IPS-18c (cell line): ENCODE measurements at regions not wholly inside any gene's neighbourhood (a gene's known extent, or its start where the extent isn't known, plus 50 kb on each side); places are given as distances from the start of the nearest gene placed in this dataset.
A peak's percentile ranks its signal among the peaks of the same experiment; 100 is the strongest.

Source experiments
- H3K4me3 ChIP-seq: 2 replicates; pipeline ENCODE4 v1.7.0; 2013; ENCODE audit warnings: low read depth, mild to moderate bottlenecking, low read length, moderate library complexity; ENCODE audit not compliant: insufficient read depth
- H3K9me3 ChIP-seq: one replicate; pipeline ENCODE4 v1.6.1; 2013; ENCODE audit warnings: mild to moderate bottlenecking, low read length, moderate library complexity; ENCODE audit not compliant: control insufficient read depth, insufficient read depth

- no peaks in the 10 kb centered on the region for H3K9me3 ChIP-seq
- H3K4me3 ChIP-seq: no peak overlapping the region
Measured at GRCh38 chr1:84090447-84091245, 53.4 kb upstream of the PRKACB start.

GRCh38 chr1:84089867-84090266 is 54.2 kb upstream of the PRKACB start:
- Histone ChIP-seq H3K9me3 (no peaks in the 10 kb centered on the region), H3K4me3 (no peak overlapping the region)

DNA sequence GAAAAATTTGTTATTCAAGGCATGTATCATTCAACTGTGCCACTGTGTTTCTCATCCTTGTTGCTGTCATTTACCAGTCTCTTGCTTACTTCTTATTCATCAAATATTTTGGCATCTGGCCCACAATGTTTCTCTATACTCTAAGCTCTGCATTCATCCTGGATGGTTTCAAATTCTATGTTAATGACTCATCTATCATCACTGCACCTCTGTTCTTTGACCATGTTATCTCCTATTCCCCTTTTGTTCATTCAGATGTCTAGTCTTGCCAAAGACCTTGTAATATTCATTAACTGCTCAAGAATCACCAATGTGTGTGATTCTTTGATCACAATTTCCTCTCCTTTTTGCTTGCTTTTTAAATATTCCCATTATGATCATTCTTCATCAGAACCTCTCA is 54.6 kb upstream of the PRKACB start:
- Histone ChIP-seq H3K9me3 (no peaks in the 10 kb centered on the region), H3K4me3 (no peak overlapping the region)

DNA sequence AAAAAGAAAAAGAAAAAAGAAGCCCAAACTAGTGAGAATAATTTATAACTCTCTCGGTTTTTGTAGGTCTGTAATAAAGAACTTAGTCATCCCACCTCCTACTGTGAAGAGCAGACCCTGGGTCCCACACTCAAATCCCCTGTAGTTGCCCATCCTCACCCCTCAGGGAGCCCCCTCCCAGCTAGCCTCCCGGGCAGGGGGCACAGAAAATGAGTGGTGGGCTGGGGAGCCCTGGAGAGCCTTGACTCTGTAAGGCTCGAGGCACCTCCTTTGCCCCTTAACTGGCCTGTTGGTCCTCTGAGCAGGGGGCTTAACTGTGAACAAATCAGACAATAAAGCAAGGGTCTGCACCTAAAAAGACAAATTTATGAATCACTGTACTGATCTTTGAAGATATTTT is 57.5 kb upstream of the PRKACB start:
- no peak overlapping the region for H3K4me3 ChIP-seq
- H3K9me3 ChIP-seq: no peaks in the 10 kb centered on the region

- Histone ChIP-seq H3K4me3 (no peak overlapping the region), H3K9me3 (no peaks in the 10 kb centered on the region)
Measured at GRCh38 chr1:84086189-84086588, 57.9 kb upstream of the PRKACB start.

- no peak overlapping the region for H3K4me3 ChIP-seq
- no peaks in the 10 kb centered on the region for H3K9me3 ChIP-seq
Measured at GRCh38 chr1:84083307-84083706, 60.8 kb upstream of the PRKACB start.

DNA sequence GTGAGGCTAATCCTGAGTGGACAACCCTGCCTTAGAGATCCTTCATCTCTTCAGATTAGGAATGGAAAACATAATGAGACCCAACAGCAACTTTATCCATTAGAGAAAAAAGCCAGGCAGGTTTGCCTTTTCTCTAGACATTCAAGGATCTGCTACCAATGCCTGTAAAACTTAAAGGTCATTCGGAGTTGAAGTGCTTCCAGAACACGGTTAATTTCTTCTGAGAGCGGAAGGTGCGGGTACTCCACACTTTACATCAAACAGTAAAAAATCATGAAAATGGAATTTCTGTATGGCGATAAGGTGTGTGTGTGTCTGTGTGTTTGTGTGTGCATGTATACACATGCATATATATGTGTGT is 65.2 kb upstream of the PRKACB start:
- H3K4me3 ChIP-seq: peak overlapping the region; percentile 92
- peaks cover 2% of the 10 kb centered on the region for H3K9me3 ChIP-seq

DNA sequence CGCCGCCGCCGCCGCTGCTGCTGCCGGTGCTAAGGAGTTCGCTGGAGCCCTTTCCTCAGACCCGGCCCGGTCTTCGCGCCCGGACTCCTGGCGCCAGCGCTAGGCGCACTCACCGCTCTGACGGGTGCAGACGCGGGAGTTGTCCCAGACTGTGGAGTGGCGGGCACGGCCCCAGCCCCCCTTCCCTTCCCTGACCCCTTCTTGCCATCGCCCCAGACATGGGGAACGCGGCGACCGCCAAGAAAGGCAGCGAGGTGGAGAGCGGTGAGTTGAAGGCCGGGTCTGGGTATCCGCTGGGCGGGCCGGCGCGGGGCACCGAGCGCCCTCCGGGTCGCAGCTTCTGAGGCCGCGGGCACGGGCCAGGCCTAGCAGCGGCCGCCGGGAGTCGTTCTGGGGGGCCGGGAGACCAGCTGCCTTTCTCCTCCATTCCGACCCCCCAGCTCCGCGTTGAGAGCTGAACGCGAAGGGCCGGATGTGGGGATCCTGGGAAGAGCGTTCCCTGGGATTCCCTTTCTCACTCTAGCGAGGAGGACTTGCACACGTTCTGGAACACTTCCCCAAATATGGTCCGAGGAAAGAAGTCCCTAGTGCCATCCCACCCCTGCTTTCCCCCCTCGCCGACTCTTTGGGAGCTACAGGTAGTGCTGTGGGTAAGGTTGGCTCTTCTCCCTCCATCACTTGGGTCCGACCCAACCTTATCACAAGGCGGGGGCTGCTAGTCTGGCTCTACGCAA is 65.8 kb upstream of the PRKACB start:
- Histone ChIP-seq H3K9me3 (peaks cover 2% of the 10 kb centered on the region), H3K4me3 (peak overlapping the region; percentile 92)

DNA sequence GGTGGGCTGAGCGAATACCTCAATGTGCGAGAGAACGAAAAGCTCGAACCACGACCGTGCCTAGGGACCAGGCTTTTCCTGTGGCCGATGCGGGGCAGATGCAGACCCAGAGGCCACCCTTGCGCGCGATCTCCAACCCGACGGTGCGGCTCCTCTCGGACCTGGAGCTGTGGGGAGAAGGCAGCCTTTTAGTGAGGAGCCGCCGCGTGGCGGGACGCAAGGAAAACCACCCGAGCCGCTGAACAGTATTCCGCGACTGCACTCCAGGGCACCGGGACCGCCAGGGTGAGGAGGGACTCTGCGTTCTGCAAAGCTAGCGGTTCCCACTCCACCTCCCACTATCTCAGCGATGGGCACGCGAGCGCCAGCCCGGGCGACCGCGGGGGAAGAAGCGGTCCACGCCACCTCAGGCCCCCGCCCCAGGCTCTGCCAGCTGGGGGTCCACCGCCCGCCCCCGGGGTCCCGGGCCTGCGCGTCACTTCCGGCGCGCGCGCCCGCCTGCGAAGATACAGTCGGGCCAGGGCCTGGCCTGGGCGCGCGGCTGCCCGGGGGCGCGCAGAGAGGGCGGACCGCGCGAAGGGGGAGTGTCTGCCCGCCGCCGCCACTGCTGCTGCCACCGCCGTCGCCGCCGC is 66.5 kb upstream of the PRKACB start:
- Histone ChIP-seq H3K9me3 (peaks cover 2% of the 10 kb centered on the region), H3K4me3 (peak overlapping the region; percentile 92)

DNA sequence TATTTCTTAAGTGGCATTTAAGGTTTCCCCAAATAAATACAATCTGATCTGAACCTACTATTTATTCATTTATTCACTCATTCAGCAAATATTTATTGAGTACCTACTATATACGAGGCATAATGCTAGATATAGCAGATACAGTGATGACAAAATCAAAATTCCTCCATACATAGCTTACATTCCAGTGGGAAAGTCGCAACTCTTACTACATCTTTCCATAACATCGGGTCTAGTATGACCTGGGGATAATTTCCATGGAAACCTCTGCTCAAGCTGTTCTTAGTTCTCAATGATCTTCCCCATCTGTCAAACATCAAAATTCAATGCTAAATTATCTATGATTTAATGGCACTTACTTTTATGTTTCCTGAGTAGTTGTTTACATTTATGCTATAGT is 70.8 kb upstream of the PRKACB start:
- Histone ChIP-seq H3K9me3 (peaks cover 2% of the 10 kb centered on the region), H3K4me3 (no peak overlapping the region)

- Histone ChIP-seq H3K9me3 (no peaks in the 10 kb centered on the region), H3K4me3 (no peak overlapping the region)
Measured at GRCh38 chr1:84069236-84069845, 70.4 kb upstream of the TTLL7 start.

- Histone ChIP-seq H3K9me3 (no peaks in the 10 kb centered on the region), H3K4me3 (no peak overlapping the region)
Measured at GRCh38 chr1:84062496-84062895, 63.6 kb upstream of the TTLL7 start.

DNA sequence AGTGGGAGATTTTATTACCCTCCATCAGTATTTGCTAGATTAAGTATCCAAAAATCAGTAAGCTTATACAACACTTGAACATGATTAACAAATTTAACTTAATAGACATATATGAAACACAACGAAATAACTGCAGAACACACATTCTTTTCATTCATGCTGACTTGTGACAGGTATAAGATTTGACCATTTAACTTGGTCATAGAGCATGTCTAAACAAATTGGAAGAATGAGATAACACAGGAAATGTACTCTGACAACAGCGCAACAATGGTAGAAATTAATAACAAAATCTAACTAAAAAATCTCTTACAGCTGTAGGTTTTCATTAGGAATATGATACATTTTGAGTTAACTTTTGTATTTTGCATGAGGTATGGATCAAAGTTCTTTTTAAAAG is 62.4 kb upstream of the TTLL7 start:
- H3K9me3 ChIP-seq: no peaks in the 10 kb centered on the region
- no peak overlapping the region for H3K4me3 ChIP-seq

DNA sequence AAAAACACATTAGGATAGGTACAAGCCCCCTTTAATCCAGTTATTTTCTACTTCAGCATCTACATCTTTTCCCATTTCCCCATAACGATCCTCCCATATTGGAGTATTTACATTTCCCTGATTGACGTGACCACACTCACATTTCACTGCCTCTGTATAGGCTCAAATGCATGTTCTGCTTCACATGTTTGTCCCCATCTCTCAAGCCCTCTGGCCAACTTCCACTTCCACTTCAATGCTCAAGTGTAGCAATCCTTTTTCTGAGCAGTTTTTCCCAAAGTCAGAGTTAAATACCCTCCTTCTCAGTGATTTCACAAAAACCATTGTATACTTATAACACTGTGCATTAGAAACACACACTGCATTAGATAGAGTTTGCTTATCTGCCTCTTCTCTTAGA is 61.8 kb upstream of the TTLL7 start:
- no peaks in the 10 kb centered on the region for H3K9me3 ChIP-seq
- H3K4me3 ChIP-seq: no peak overlapping the region

DNA sequence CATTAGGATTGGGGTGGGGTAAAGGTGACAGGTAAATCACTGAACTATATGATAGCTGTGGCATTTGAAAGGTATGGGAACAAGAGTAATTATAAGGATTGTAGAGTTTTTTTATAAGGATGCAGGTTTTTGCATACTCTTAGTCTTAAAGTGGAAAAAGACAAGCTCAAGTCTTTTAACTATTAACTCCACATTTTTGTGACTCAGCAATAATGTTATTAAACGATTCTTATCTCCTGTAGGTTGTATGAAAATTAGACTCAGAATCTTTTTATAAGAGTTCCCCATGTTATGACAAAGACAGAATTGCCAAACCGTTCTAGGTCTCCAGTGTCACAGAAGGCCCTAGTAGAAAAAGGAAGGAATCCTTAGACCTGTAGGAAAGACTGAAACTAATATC is 49.9 kb upstream of the TTLL7 start:
- no peaks in the 10 kb centered on the region for H3K9me3 ChIP-seq
- no peak overlapping the region for H3K4me3 ChIP-seq
